ENCODE measurements at regions not wholly inside any gene's neighbourhood (a gene's known extent, or its start where the extent isn't known, plus 50 kb on each side); places are given as distances from the start of the nearest gene placed in this dataset.

GRCh38 chr3:13171704-13172643, 98.7 kb upstream of the IQSEC1 start:
- no peak for TF ChIP-seq CTCF (conservative IDR thresholded peaks at IDR 0.05; ENCODE audit: low read length)
- no peak overlapping the region for H3K4me3 ChIP-seq (ENCODE audit: low read length)
- no peak for DNase-seq (ENCODE audit: low read depth)

GRCh38 chr3:13170317-13170716, 97.1 kb upstream of the IQSEC1 start:
- H3K4me3 ChIP-seq (ENCODE audit: low read length), result no peak overlapping the region
- no peak for TF ChIP-seq CTCF (conservative IDR thresholded peaks at IDR 0.05; ENCODE audit: low read length)
- no peak for DNase-seq (ENCODE audit: low read depth)

GRCh38 chr3:13168391-13168790, 95.2 kb upstream of the IQSEC1 start:
- H3K4me3 ChIP-seq (ENCODE audit: low read length), result no peak overlapping the region
- DNase-seq (ENCODE audit: low read depth), result no peak
- no peak for TF ChIP-seq CTCF (conservative IDR thresholded peaks at IDR 0.05; ENCODE audit: low read length)

- no peak overlapping the region for H3K4me3 ChIP-seq (ENCODE audit: low read length)
- TF ChIP-seq CTCF (conservative IDR thresholded peaks at IDR 0.05; ENCODE audit: low read length), result no peak
- DNase-seq (ENCODE audit: low read depth), result no peak
Observed at GRCh38 chr3:13167829-13168228, 94.6 kb upstream of the IQSEC1 start.

- no peak overlapping the region for H3K4me3 ChIP-seq (ENCODE audit: low read length)
- DNase-seq (ENCODE audit: low read depth), result no peak
- TF ChIP-seq CTCF (conservative IDR thresholded peaks at IDR 0.05; ENCODE audit: low read length), result no peak
Observed at GRCh38 chr3:13167064-13167743, 94.0 kb upstream of the IQSEC1 start.

GRCh38 chr3:13166243-13167063, 93.2 kb upstream of the IQSEC1 start:
- TF ChIP-seq CTCF (conservative IDR thresholded peaks at IDR 0.05; ENCODE audit: low read length), result no peak
- no peak for DNase-seq (ENCODE audit: low read depth)

More at GRCh38 chr3:13166243-13167063, 93.2 kb upstream of the IQSEC1 start:
- H3K4me3 ChIP-seq (ENCODE audit: low read length), result no peak overlapping the region

Data from AG10803 (cell line).